GM18870 (cell line): ENCODE measurements at regions not wholly inside any gene's neighbourhood (a gene's known extent, or its start where the extent isn't known, plus 50 kb on each side); places are given as distances from the start of the nearest gene placed in this dataset.
A peak's percentile ranks its signal among the peaks of the same experiment; 100 is the strongest.
"Not testable (repeated sequence)": the region's sequence is repeated elsewhere in the genome, so short reads cannot be mapped to it uniquely, and the experiment has no call there.

Experiments used
- ATAC-seq: cut with Tn5 transposase; IDR thresholded peaks from one replicate; pipeline ENCODE4 v1.9.1; 2021; ENCODE audit warnings: moderate library complexity; ENCODE audit not compliant: unreplicated experiment

GRCh38 chr5:160479220-160479619 lies 57.6 kb downstream of the PTTG1 start:
- no peak for ATAC-seq

GRCh38 chr5:160479926-160480325 lies 58.3 kb downstream of the PTTG1 start:
- ATAC-seq, result no peak

- no peak for ATAC-seq
These were observed 59.0 kb downstream of the PTTG1 start for GRCh38 chr5:160480652-160481051.

GRCh38 chr5:160484678-160485077 lies 63.0 kb downstream of the PTTG1 start:
- no peak for ATAC-seq

GRCh38 chr5:160485364-160485969 lies 63.8 kb downstream of the PTTG1 start:
- ATAC-seq, result no peak

- peak; percentile 50 for ATAC-seq
These were observed 64.9 kb downstream of the PTTG1 start for GRCh38 chr5:160486573-160486972.

GRCh38 chr5:160488394-160489325 lies 67.0 kb downstream of the PTTG1 start:
- no peak for ATAC-seq

- ATAC-seq, result no peak
These were observed 69.8 kb downstream of the PTTG1 start for GRCh38 chr5:160491438-160491837.

GRCh38 chr5:160492565-160492964 lies 70.9 kb downstream of the PTTG1 start:
- no peak for ATAC-seq

- ATAC-seq, result peak; percentile 31
These were observed 72.2 kb downstream of the PTTG1 start for GRCh38 chr5:160493806-160494338.

GRCh38 chr5:160494451-160494850 lies 72.8 kb downstream of the PTTG1 start:
- ATAC-seq, result no peak

GRCh38 chr5:160496334-160496733 lies 74.7 kb downstream of the PTTG1 start:
- ATAC-seq, result peak; percentile 82

GRCh38 chr5:160496784-160497183 lies 75.1 kb downstream of the PTTG1 start:
- ATAC-seq, result no peak

GRCh38 chr5:160497878-160498277 lies 76.2 kb downstream of the PTTG1 start:
- ATAC-seq, result no peak

GRCh38 chr5:160498441-160499043 lies 76.9 kb downstream of the PTTG1 start:
- ATAC-seq, result not testable (repeated sequence)

GRCh38 chr5:160500786-160501779 lies 79.4 kb downstream of the PTTG1 start:
- ATAC-seq, result no peak

GRCh38 chr5:160504906-160505305 lies 83.3 kb downstream of the PTTG1 start:
- ATAC-seq, result no peak

GRCh38 chr5:160506006-160507004 lies 84.7 kb downstream of the PTTG1 start:
- ATAC-seq, result peak; percentile 73

- ATAC-seq, result no peak
These were observed 85.6 kb downstream of the PTTG1 start for GRCh38 chr5:160507221-160507721.
